ENCODE measurements at regions not wholly inside any gene's neighbourhood (a gene's known extent, or its start where the extent isn't known, plus 50 kb on each side); places are given as distances from the start of the nearest gene placed in this dataset.

GRCh38 chr1:61627365-61627764, 97.6 kb downstream of the TM2D1 start:
- FAIRE-seq (no peak), DNase-seq (ENCODE audit: insufficient read length, low spot score) (no peak)

- DNase-seq (ENCODE audit: insufficient read length, low spot score) (no peak), FAIRE-seq (no peak)
These were observed 98.1 kb downstream of the TM2D1 start for GRCh38 chr1:61626816-61627215.

GRCh38 chr1:61623852-61624251, 101.1 kb downstream of the TM2D1 start:
- DNase-seq (ENCODE audit: insufficient read length, low spot score) (no peak), FAIRE-seq (no peak)

- FAIRE-seq (no peak), DNase-seq (ENCODE audit: insufficient read length, low spot score) (no peak)
These were observed 104.4 kb downstream of the TM2D1 start for GRCh38 chr1:61620536-61620935.

- no peak for FAIRE-seq
- no peak for DNase-seq (ENCODE audit: insufficient read length, low spot score)
These were observed 106.2 kb downstream of the TM2D1 start for GRCh38 chr1:61618755-61619154.

GRCh38 chr1:61618193-61618592, 106.7 kb downstream of the TM2D1 start:
- no peak for FAIRE-seq
- DNase-seq (ENCODE audit: insufficient read length, low spot score), result no peak

- FAIRE-seq (no peak), DNase-seq (ENCODE audit: insufficient read length, low spot score) (no peak)
These were observed 108.1 kb downstream of the TM2D1 start for GRCh38 chr1:61616830-61617229.

GRCh38 chr1:61612602-61613001, 112.3 kb downstream of the TM2D1 start:
- DNase-seq (ENCODE audit: insufficient read length, low spot score) (no peak), FAIRE-seq (no peak)

- DNase-seq (ENCODE audit: insufficient read length, low spot score) (no peak), FAIRE-seq (no peak)
These were observed 115.9 kb downstream of the TM2D1 start for GRCh38 chr1:61609040-61609439.

GRCh38 chr1:61607448-61607847, 117.5 kb downstream of the TM2D1 start:
- no peak for FAIRE-seq

GRCh38 chr1:61606448-61607312, 118.3 kb downstream of the TM2D1 start:
- no peak for FAIRE-seq
- no peak for DNase-seq (ENCODE audit: insufficient read length, low spot score)

More at GRCh38 chr1:61607448-61607847, 117.5 kb downstream of the TM2D1 start:
- DNase-seq (ENCODE audit: insufficient read length, low spot score), result no peak

- FAIRE-seq, result no peak
- no peak for DNase-seq (ENCODE audit: insufficient read length, low spot score)
These were observed 119.2 kb downstream of the TM2D1 start for GRCh38 chr1:61605607-61606321.

- FAIRE-seq (no peak), DNase-seq (ENCODE audit: insufficient read length, low spot score) (no peak)
These were observed 120.3 kb downstream of the TM2D1 start for GRCh38 chr1:61604684-61605083.

- no peak for FAIRE-seq
These were observed 120.7 kb downstream of the TM2D1 start for GRCh38 chr1:61604261-61604660.

GRCh38 chr1:61602663-61603062, 122.3 kb downstream of the TM2D1 start:
- no peak for FAIRE-seq
- DNase-seq (ENCODE audit: insufficient read length, low spot score), result no peak

More at GRCh38 chr1:61604261-61604660, 120.7 kb downstream of the TM2D1 start:
- no peak for DNase-seq (ENCODE audit: insufficient read length, low spot score)

GRCh38 chr1:61597601-61598000, 127.3 kb downstream of the TM2D1 start:
- DNase-seq (ENCODE audit: insufficient read length, low spot score), result no peak
- no peak for FAIRE-seq

- DNase-seq (ENCODE audit: insufficient read length, low spot score) (no peak), FAIRE-seq (no peak)
These were observed 131.6 kb downstream of the TM2D1 start for GRCh38 chr1:61593331-61593730.

- DNase-seq (ENCODE audit: insufficient read length, low spot score) (no peak), FAIRE-seq (no peak)
These were observed 133.6 kb downstream of the TM2D1 start for GRCh38 chr1:61591351-61591750.

GRCh38 chr1:61588736-61589672, 135.9 kb downstream of the TM2D1 start:
- DNase-seq (ENCODE audit: insufficient read length, low spot score) (peak; percentile 52), FAIRE-seq (no peak)

GRCh38 chr1:61585714-61586113, 139.2 kb downstream of the TM2D1 start:
- FAIRE-seq (no peak), DNase-seq (ENCODE audit: insufficient read length, low spot score) (no peak)

GRCh38 chr1:61583703-61584102, 141.2 kb downstream of the TM2D1 start:
- DNase-seq (ENCODE audit: insufficient read length, low spot score) (no peak), FAIRE-seq (no peak)
